IMR-90 (cell line): ENCODE measurements at regions not wholly inside any gene's neighbourhood (a gene's known extent, or its start where the extent isn't known, plus 50 kb on each side); places are given as distances from the start of the nearest gene placed in this dataset.

Experiments used
- ATAC-seq: fragments of 200-7000 bp; cut with Tn5 transposase; 2 replicates; pipeline ENCODE4 v1.9.1; 2020; ENCODE audit warnings: low read depth, mild to moderate bottlenecking, moderate library complexity
- BruUV-seq: library from RNA; stranded (reverse); fragments of 400-500 nt; replicated peaks from 2 replicates; lab custom pipeline; 2021; lab: Mats Ljungman, UMichigan
- CTCF ChIA-PET: fragments of 300-600 bp; formaldehyde crosslinking; extraction: SDS; loops from one replicate; lab custom pipeline; 2021; ENCODE audit warnings: antibody characterized with exemption; lab: Yijun Ruan, JAX
- POLR2A ChIA-PET: fragments of 300-600 bp; sonication (Branson Sonifier 250); formaldehyde crosslinking; loops from one replicate; lab custom pipeline; 2022; ENCODE audit warnings: antibody characterized with exemption; ENCODE audit not compliant: unreplicated experiment; lab: Charles Lee
- DNase-seq: peaks from one replicate; pipeline ENCODE4 v3.0.0; 2013
- H2AFZ ChIP-seq: replicated peaks from 2 replicates; pipeline ENCODE3; 2013; ENCODE audit warnings: low read length, mild to moderate bottlenecking; ENCODE audit not compliant: poor library complexity
- H2AK5ac ChIP-seq: 2 replicates; pipeline ENCODE4 v1.6.1; 2013; ENCODE audit warnings: low read depth, low read length, inconsistent platforms
- H2AK9ac ChIP-seq: replicated peaks from 2 replicates; pipeline ENCODE3; 2013; ENCODE audit warnings: mild to moderate bottlenecking, low read depth, low read length, moderate library complexity; ENCODE audit not compliant: poor library complexity
- H2BK120ac ChIP-seq: 2 replicates; pipeline ENCODE4 v1.6.1; 2013; ENCODE audit warnings: low read depth, low read length, inconsistent platforms
- H2BK15ac ChIP-seq: 3 replicates; pipeline ENCODE4 v1.6.1; 2013; ENCODE audit warnings: low read depth, low read length, inconsistent platforms
- H2BK20ac ChIP-seq: 2 replicates; pipeline ENCODE4 v1.6.1; 2013; ENCODE audit warnings: low read depth, mild to moderate bottlenecking, inconsistent platforms, low read length, moderate library complexity
- H2BK5ac ChIP-seq: 2 replicates; pipeline ENCODE4 v1.6.1; 2013; ENCODE audit warnings: mild to moderate bottlenecking, low read depth, low read length, inconsistent platforms; ENCODE audit not compliant: poor library complexity, severe bottlenecking
- H3K14ac ChIP-seq: replicated peaks from 2 replicates; pipeline ENCODE4 v1.6.1; 2013; ENCODE audit warnings: low read depth, low read length, inconsistent platforms
- H3K18ac ChIP-seq: 2 replicates; pipeline ENCODE4 v1.6.1; 2013; ENCODE audit warnings: low read depth, low read length, control low read depth
- H3K23ac ChIP-seq: 2 replicates; pipeline ENCODE4 v1.6.1; 2013; ENCODE audit warnings: low read depth, low read length, inconsistent platforms
- H3K27ac ChIP-seq: 2 replicates; pipeline ENCODE4 v1.5.1; 2013; ENCODE audit warnings: mild to moderate bottlenecking, control low read depth, low read length; ENCODE audit not compliant: insufficient read depth
- H3K27me3 ChIP-seq: 2 replicates; pipeline ENCODE4 v1.6.1; 2013; ENCODE audit warnings: low read length; ENCODE audit not compliant: control insufficient read depth, insufficient read depth
- H3K36me3 ChIP-seq: 2 replicates; pipeline ENCODE4 v1.6.1; 2013; ENCODE audit warnings: low read length, mixed read lengths; ENCODE audit not compliant: control insufficient read depth, insufficient read depth
- H3K4ac ChIP-seq: 2 replicates; pipeline ENCODE4 v1.6.1; 2013; ENCODE audit warnings: low read depth, low read length, inconsistent platforms
- H3K4me1 ChIP-seq: 2 replicates; pipeline ENCODE4 v1.6.1; 2013; ENCODE audit warnings: low read length, mixed read lengths; ENCODE audit not compliant: control insufficient read depth, insufficient read depth
- H3K4me2 ChIP-seq: 2 replicates; pipeline ENCODE4 v1.6.1; 2013; ENCODE audit warnings: low read depth, mild to moderate bottlenecking, control low read depth, low read length, moderate library complexity
- H3K4me3 ChIP-seq: 2 replicates; pipeline ENCODE4 v1.5.1; 2013; ENCODE audit warnings: low read depth, mild to moderate bottlenecking, control low read depth, low read length, moderate library complexity; ENCODE audit not compliant: insufficient read depth
- H3K56ac ChIP-seq: 2 replicates; pipeline ENCODE4 v1.6.1; 2013; ENCODE audit warnings: low read length, inconsistent platforms; ENCODE audit not compliant: insufficient read depth; ENCODE audit errors: extremely low read depth
- H3K79me1 ChIP-seq, 2 experiments: 2 replicates each; pipeline ENCODE4 v1.6.1; 2013; ENCODE audit warnings: low read length in 2 of 2, inconsistent platforms in 1 of 2, low read depth in 1 of 2
- H3K9ac ChIP-seq: 2 replicates; pipeline ENCODE4 v1.6.1; 2013; ENCODE audit warnings: low read depth, low read length, control low read depth
- H3K9me1 ChIP-seq: 2 replicates; pipeline ENCODE4 v1.6.1; 2013; ENCODE audit warnings: low read length, inconsistent platforms; ENCODE audit not compliant: insufficient read depth
- H3K9me3 ChIP-seq: 2 replicates; pipeline ENCODE4 v1.6.1; 2013; ENCODE audit warnings: low read length; ENCODE audit not compliant: control insufficient read depth, insufficient read depth
- H4K20me1 ChIP-seq: 2 replicates; pipeline ENCODE4 v1.6.1; 2013; ENCODE audit warnings: low read length, inconsistent platforms; ENCODE audit not compliant: insufficient read depth
- H4K5ac ChIP-seq: 2 replicates; pipeline ENCODE4 v1.6.1; 2013; ENCODE audit warnings: mild to moderate bottlenecking, low read depth, low read length, control low read depth
- H4K8ac ChIP-seq, 2 experiments: 2 replicates each; pipeline ENCODE4 v1.6.1; 2013; ENCODE audit warnings: low read depth in 2 of 2, low read length in 2 of 2, control low read depth in 1 of 2, inconsistent platforms in 1 of 2
- H4K91ac ChIP-seq: 2 replicates; pipeline ENCODE4 v1.6.1; 2013; ENCODE audit warnings: low read depth, low read length, inconsistent platforms; ENCODE audit not compliant: insufficient read depth
- FOS ChIP-seq: fragments of 150-350 bp; IDR thresholded peaks from 2 replicates; pipeline ENCODE4 v1.6.1; 2016; ENCODE audit warnings: low read depth, low read length
- MAZ ChIP-seq: IDR thresholded peaks from 2 replicates; pipeline ENCODE4 v1.6.1; 2012; ENCODE audit warnings: low read depth, mild to moderate bottlenecking, low read length, improper control_type of control experiment, moderate library complexity, borderline replicate concordance
- MXI1 ChIP-seq: IDR thresholded peaks from 2 replicates; pipeline ENCODE4 v1.6.1; 2012; ENCODE audit warnings: low read depth, mild to moderate bottlenecking, low read length, moderate library complexity, borderline replicate concordance
- NFE2L2 ChIP-seq: fragments of 150-350 bp; IDR thresholded peaks from 2 replicates; pipeline ENCODE4 v1.6.1; 2016; ENCODE audit warnings: low read depth, mild to moderate bottlenecking, low read length
- RAD21 ChIP-seq: IDR thresholded peaks from 2 replicates; pipeline ENCODE4 v1.6.1; 2012; ENCODE audit warnings: low read length, improper control_type of control experiment
- RCOR1 ChIP-seq: IDR thresholded peaks from 2 replicates; pipeline ENCODE4 v1.6.1; 2012; ENCODE audit warnings: mild to moderate bottlenecking, low read length, improper control_type of control experiment; ENCODE audit not compliant: insufficient replicate concordance
- RFX5 ChIP-seq: IDR thresholded peaks from 2 replicates; pipeline ENCODE4 v1.8.0; 2012; ENCODE audit warnings: low read depth, mild to moderate bottlenecking, low read length, moderate library complexity
- WGBS, 2 experiments: methylation state at CpG; one replicate each; pipeline versions ENCODE4 v1.1.5 to v1.1.7; 2013; ENCODE audit warnings: missing lambda C conversion rate in 2 of 2; ENCODE audit not compliant: insufficient read length in 1 of 2; ENCODE audit errors: extremely low coverage in 2 of 2; 5-methylcytosine and 5-hydroxymethylcytosine counted together
- dilution Hi-C: fragments of 300-500 bp; cut with HindIII; formaldehyde crosslinking; loops from one replicate; pipeline ENCODE4 v1.14.3; 2018; ENCODE audit warnings: low sequenced_read_pairs; ENCODE audit not compliant: unreplicated experiment
- in situ Hi-C: fragments of 300-500 bp; cut with MboI; formaldehyde crosslinking; loops from 3 replicates; pipeline ENCODE4 v1.14.3; 2019; ENCODE audit warnings: low sequenced_read_pairs, inconsistent platforms, mixed read lengths
- intact Hi-C: fragments of 100-400 bp; cut with micrococcal nuclease; formaldehyde crosslinking; loops from 2 replicates; pipeline ENCODE4 v1.10.0; 2022
- TF ChIP-seq, protein P1 (sequence below): fragments of 150-350 bp; IDR thresholded peaks from 2 replicates; pipeline ENCODE4 v1.6.1; 2017; ENCODE audit warnings: mild to moderate bottlenecking, antibody characterized with exemption, low read length, low read depth
- TF ChIP-seq, protein P2 (sequence below): fragments of 150-350 bp; IDR thresholded peaks from 2 replicates; pipeline ENCODE4 v1.6.1; 2016; ENCODE audit warnings: low read depth, mild to moderate bottlenecking, low read length, moderate library complexity, borderline replicate concordance
- TF ChIP-seq, protein P3 (sequence below): conservative IDR thresholded peaks from 2 replicates; pipeline ENCODE4 v1.5.1; 2012; ENCODE audit warnings: mild to moderate bottlenecking, low read depth, low read length, improper control_type of control experiment

DNA sequence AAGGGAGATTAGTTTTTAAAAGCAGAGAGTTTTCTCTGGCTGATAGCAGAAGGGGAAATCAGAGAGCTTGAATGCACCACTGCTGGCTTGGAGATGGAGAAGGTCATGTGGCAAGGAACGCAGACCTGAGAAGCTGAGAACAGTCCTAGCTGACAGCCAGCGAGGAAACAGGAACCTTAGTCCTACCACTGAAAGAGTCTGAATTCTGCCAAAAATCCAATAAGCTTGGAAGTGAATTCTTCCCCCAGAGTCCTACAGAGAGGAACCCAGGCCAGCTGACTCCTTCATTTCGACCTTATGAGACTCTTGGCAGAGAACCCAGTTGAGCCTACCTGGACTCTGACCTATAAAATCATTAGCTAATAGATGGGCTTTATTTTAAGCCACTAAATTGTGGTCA, 371.9 kb upstream of the TNP1 start:
- peak; percentile 10; the same call in 1 of the 2 replicates for ATAC-seq
- H3K36me3 ChIP-seq: no peaks in the 10 kb centered on the region; the same call in 1 of the 2 replicates
- CTCF ChIA-PET: interaction anchor here (0.8 to 1.5 kb wide), 3 partner anchors 11 to 143 kb away, joined by 3 to 5 read pairs (median 3); no protein-coding TSS in a partner anchor

More for the DNA sequence above, 371.9 kb upstream of the TNP1 start:
- Histone ChIP-seq H2AK9ac (peak overlapping the region; percentile 83), H3K4me2 (no peak overlapping the region; the same call in 1 of the 2 replicates), H4K91ac (peak overlapping the region; percentile 100), H3K27ac (peak overlapping the region; percentile 93), H2BK15ac (peak overlapping the region; percentile 95), H3K23ac (peak overlapping the region; percentile 99), H3K4ac (peak overlapping the region; percentile 100), H3K9me3 (peaks cover 2% of the 10 kb centered on the region; the same call in 1 of the 2 replicates), H3K27me3 (no peaks in the 10 kb centered on the region), H4K8ac (peak overlapping the region; percentile 99), H3K18ac (peak overlapping the region; percentile 96), H3K4me3 (no peak overlapping the region), H3K79me1 (peaks cover 16 to 21% of the 10 kb centered on the region in 2 experiments), H3K4me1 (peaks cover 9% of the 10 kb centered on the region), H3K9me1 (peaks cover 4% of the 10 kb centered on the region; the same call in 1 of the 2 replicates), H2BK120ac (peak overlapping the region; percentile 100), H3K14ac (peak overlapping the region; percentile 100), H2BK5ac (peak overlapping the region; percentile 99), H4K20me1 (no peaks in the 10 kb centered on the region), H2AK5ac (peak overlapping the region; percentile 100), H2BK20ac (peak overlapping the region; percentile 100), H2AFZ (peak overlapping the region; percentile 75), H4K5ac (peak overlapping the region; percentile 98), H3K56ac (peak overlapping the region; percentile 94), H3K9ac (peak overlapping the region; percentile 54)
- TSS peak; percentile 47 for BruUV-seq
- dilution Hi-C loops (no loop called here), in situ Hi-C loops (no loop called here), intact Hi-C loops (loop anchor here (2.0 to 5.0 kb wide), 2 partner anchors 47 to 151 kb away; no protein-coding TSS in a partner anchor)
- no CpG with 5 or more reads among the region's 3 CpGs for WGBS, 2 experiments
- TF ChIP-seq MAZ (no peak), NFE2L2 (no peak), RAD21 (no peak), RFX5 (no peak), FOS (no peak), MXI1 (no peak), RCOR1 (no peak)
- TF ChIP-seq, protein P1, sequence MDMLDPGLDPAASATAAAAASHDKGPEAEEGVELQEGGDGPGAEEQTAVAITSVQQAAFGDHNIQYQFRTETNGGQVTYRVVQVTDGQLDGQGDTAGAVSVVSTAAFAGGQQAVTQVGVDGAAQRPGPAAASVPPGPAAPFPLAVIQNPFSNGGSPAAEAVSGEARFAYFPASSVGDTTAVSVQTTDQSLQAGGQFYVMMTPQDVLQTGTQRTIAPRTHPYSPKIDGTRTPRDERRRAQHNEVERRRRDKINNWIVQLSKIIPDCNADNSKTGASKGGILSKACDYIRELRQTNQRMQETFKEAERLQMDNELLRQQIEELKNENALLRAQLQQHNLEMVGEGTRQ: no peak; the same call in 1 of the 2 replicates
- TF ChIP-seq, protein P2, sequence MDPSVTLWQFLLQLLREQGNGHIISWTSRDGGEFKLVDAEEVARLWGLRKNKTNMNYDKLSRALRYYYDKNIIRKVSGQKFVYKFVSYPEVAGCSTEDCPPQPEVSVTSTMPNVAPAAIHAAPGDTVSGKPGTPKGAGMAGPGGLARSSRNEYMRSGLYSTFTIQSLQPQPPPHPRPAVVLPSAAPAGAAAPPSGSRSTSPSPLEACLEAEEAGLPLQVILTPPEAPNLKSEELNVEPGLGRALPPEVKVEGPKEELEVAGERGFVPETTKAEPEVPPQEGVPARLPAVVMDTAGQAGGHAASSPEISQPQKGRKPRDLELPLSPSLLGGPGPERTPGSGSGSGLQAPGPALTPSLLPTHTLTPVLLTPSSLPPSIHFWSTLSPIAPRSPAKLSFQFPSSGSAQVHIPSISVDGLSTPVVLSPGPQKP: no peak
- TF ChIP-seq, protein P3, sequence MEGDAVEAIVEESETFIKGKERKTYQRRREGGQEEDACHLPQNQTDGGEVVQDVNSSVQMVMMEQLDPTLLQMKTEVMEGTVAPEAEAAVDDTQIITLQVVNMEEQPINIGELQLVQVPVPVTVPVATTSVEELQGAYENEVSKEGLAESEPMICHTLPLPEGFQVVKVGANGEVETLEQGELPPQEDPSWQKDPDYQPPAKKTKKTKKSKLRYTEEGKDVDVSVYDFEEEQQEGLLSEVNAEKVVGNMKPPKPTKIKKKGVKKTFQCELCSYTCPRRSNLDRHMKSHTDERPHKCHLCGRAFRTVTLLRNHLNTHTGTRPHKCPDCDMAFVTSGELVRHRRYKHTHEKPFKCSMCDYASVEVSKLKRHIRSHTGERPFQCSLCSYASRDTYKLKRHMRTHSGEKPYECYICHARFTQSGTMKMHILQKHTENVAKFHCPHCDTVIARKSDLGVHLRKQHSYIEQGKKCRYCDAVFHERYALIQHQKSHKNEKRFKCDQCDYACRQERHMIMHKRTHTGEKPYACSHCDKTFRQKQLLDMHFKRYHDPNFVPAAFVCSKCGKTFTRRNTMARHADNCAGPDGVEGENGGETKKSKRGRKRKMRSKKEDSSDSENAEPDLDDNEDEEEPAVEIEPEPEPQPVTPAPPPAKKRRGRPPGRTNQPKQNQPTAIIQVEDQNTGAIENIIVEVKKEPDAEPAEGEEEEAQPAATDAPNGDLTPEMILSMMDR: no peak
- DNase-seq: no peak
- POLR2A ChIA-PET: interaction anchor here (0.6 to 1.5 kb wide), 2 partner anchors 161 to 538 kb away, joined by 3 to 13 read pairs; no protein-coding TSS in a partner anchor
